Caco-2 (cell line): ENCODE measurements at regions not wholly inside any gene's neighbourhood (a gene's known extent, or its start where the extent isn't known, plus 50 kb on each side); places are given as distances from the start of the nearest gene placed in this dataset.

Experiments used
- BruUV-seq: library from RNA; stranded (reverse); fragments of 400-500 nt; replicated peaks from 2 replicates; lab custom pipeline; 2021; lab: Mats Ljungman, UMichigan
- CTCF ChIA-PET: fragments of 300-600 bp; sonication (Branson Sonifier 250); formaldehyde crosslinking; loops from one replicate; lab custom pipeline; 2022; ENCODE audit warnings: antibody characterized with exemption; lab: Charles Lee
- POLR2A ChIA-PET: fragments of 300-600 bp; sonication (Branson Sonifier 250); formaldehyde crosslinking; loops from one replicate; lab custom pipeline; 2022; ENCODE audit warnings: antibody characterized with exemption; lab: Charles Lee
- DNase-seq, 2 experiments: peaks; one replicate each; pipeline versions ENCODE4 v3.0.0 to v3.0.0-alpha.2; 2020 to 2022
- H3K27me3 ChIP-seq: replicated peaks from 2 replicates; pipeline ENCODE4 v1.6.0; 2011; ENCODE audit warnings: low read length; ENCODE audit not compliant: control insufficient read depth, insufficient read depth
- H3K36me3 ChIP-seq: 2 replicates; pipeline ENCODE4 v1.5.1; 2011; ENCODE audit warnings: low read length; ENCODE audit not compliant: control insufficient read depth, insufficient read depth
- H3K4me1 ChIP-seq: fragments of 250-450 bp; sonication (Bioruptor Pico); 2 replicates; pipeline ENCODE4 v1.5.1; 2020; ENCODE audit warnings: mild to moderate bottlenecking
- H3K4me3 ChIP-seq: 2 replicates; pipeline ENCODE4 v1.5.1; 2011; ENCODE audit warnings: low read depth, mild to moderate bottlenecking, control low read depth, low read length
- H3K9me3 ChIP-seq: fragments of 250-450 bp; sonication (Bioruptor Pico); 2 replicates; pipeline ENCODE4 v1.5.1; 2020; ENCODE audit warnings: mild to moderate bottlenecking, moderate library complexity
- H3K27ac Mint-ChIP-seq: one replicate; pipeline ENCODE4 v1.8.0; 2022; ENCODE audit warnings: mixed read lengths; ENCODE audit not compliant: unreplicated experiment
- H3K27me3 Mint-ChIP-seq: one replicate; pipeline ENCODE4 v1.8.0; 2022; ENCODE audit warnings: mixed read lengths; ENCODE audit not compliant: insufficient read depth, unreplicated experiment
- H3K36me3 Mint-ChIP-seq: one replicate; pipeline ENCODE4 v1.8.0; 2022; ENCODE audit warnings: mild to moderate bottlenecking, mixed read lengths; ENCODE audit not compliant: insufficient read depth, unreplicated experiment
- H3K4me1 Mint-ChIP-seq: one replicate; pipeline ENCODE4 v1.8.0; 2022; ENCODE audit warnings: low read depth, mixed read lengths; ENCODE audit not compliant: unreplicated experiment
- H3K4me3 Mint-ChIP-seq: one replicate; pipeline ENCODE4 v1.8.0; 2022; ENCODE audit warnings: mild to moderate bottlenecking, moderate library complexity, mixed read lengths; ENCODE audit not compliant: unreplicated experiment
- H3K9me3 Mint-ChIP-seq: one replicate; pipeline ENCODE4 v1.8.0; 2022; ENCODE audit warnings: mixed read lengths; ENCODE audit not compliant: unreplicated experiment
- intact Hi-C: fragments of 100-400 bp; cut with micrococcal nuclease; formaldehyde crosslinking; loops from one replicate; pipeline ENCODE4 v1.10.0; 2022; ENCODE audit not compliant: unreplicated experiment
- TF ChIP-seq, protein P1 (sequence below), 2 experiments: fragments of 200-600 bp in 1 of 2; IDR thresholded peaks; 1 replicate in 1 of 2; 2 replicates in 1 of 2; pipeline versions ENCODE4 v1.5.1 to v1.8.0; 2011 to 2022; ENCODE audit warnings: antibody characterized with exemption in 1 of 2, control low read depth in 1 of 2, inconsistent platforms in 1 of 2, low read depth in 1 of 2, low read length in 1 of 2, mild to moderate bottlenecking in 1 of 2, moderate library complexity in 1 of 2; ENCODE audit not compliant: insufficient read depth in 1 of 2, severe bottlenecking in 1 of 2, unreplicated experiment in 1 of 2

DNA sequence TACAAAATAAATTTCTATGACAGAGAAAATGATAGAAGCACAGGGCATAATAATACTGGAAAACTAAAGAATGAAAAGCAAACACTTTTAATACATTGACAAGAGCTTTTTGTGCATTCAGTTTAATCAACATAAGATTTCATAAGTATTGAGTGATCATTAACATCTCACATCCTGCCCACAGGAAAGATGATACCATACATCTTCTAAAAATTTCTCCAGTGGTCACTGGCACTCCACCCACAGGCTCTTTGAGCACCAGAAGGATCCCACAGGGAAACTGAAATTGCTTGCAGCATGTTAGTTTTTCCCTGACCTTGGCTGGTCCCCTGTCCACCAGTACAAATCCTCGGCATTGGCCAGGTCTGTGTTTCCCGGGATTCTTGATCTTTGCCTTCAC, 186.0 kb downstream of the CEMIP2 start:
- H3K9me3 Mint-ChIP-seq: no peaks in the 10 kb centered on the region
- BruUV-seq: no TSS peak
- Histone ChIP-seq H3K36me3 (no peaks in the 10 kb centered on the region), H3K4me1 (no peaks in the 10 kb centered on the region), H3K4me3 (no peak overlapping the region), H3K9me3 (no peaks in the 10 kb centered on the region), H3K27me3 (no peaks in the 10 kb centered on the region)
- H3K4me3 Mint-ChIP-seq: no peak overlapping the region
- H3K27me3 Mint-ChIP-seq: no peaks in the 10 kb centered on the region
- ChIA-PET POLR2A (no interaction called here), CTCF (no interaction called here)
- H3K4me1 Mint-ChIP-seq: no peaks in the 10 kb centered on the region
- TF ChIP-seq, protein P1, sequence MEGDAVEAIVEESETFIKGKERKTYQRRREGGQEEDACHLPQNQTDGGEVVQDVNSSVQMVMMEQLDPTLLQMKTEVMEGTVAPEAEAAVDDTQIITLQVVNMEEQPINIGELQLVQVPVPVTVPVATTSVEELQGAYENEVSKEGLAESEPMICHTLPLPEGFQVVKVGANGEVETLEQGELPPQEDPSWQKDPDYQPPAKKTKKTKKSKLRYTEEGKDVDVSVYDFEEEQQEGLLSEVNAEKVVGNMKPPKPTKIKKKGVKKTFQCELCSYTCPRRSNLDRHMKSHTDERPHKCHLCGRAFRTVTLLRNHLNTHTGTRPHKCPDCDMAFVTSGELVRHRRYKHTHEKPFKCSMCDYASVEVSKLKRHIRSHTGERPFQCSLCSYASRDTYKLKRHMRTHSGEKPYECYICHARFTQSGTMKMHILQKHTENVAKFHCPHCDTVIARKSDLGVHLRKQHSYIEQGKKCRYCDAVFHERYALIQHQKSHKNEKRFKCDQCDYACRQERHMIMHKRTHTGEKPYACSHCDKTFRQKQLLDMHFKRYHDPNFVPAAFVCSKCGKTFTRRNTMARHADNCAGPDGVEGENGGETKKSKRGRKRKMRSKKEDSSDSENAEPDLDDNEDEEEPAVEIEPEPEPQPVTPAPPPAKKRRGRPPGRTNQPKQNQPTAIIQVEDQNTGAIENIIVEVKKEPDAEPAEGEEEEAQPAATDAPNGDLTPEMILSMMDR (IDR thresholded peaks at IDR 0.05; ENCODE audit: insufficient read depth in 1 of 2, low read depth in 1 of 2, low read length in 1 of 2, severe bottlenecking in 1 of 2, unreplicated experiment in 1 of 2): no peak
- intact Hi-C loops: no loop called here
- H3K27ac Mint-ChIP-seq: no peak overlapping the region
- no peak for DNase-seq
- H3K36me3 Mint-ChIP-seq: no peaks in the 10 kb centered on the region

DNA sequence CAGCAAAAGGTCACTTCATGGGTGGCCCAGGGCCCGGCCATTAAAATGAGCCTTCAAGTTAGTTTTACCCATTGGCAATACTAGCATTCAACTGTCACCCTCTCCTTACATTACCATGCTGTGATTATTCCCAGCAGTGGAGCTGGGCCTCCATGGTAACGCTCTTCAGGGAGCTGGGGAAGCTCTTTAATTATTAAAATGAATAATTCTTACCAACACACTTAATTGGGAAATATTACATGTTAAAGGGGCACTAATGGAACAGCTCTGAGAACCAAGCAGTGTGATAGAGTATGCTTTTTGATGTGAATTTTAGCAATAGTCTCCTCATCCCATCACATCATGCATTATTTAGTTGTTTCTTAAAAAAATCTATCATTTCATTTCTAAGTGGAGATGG, 187.2 kb downstream of the CEMIP2 start:
- ChIA-PET POLR2A (no interaction called here), CTCF (no interaction called here)
- Histone ChIP-seq H3K27me3 (no peaks in the 10 kb centered on the region), H3K4me1 (no peaks in the 10 kb centered on the region), H3K9me3 (no peaks in the 10 kb centered on the region), H3K36me3 (no peaks in the 10 kb centered on the region), H3K4me3 (no peak overlapping the region)
- H3K9me3 Mint-ChIP-seq: no peaks in the 10 kb centered on the region
- H3K4me3 Mint-ChIP-seq: no peak overlapping the region
- H3K36me3 Mint-ChIP-seq: no peaks in the 10 kb centered on the region
- no peak overlapping the region for H3K27ac Mint-ChIP-seq
- intact Hi-C loops: no loop called here
- H3K4me1 Mint-ChIP-seq: no peaks in the 10 kb centered on the region
- H3K27me3 Mint-ChIP-seq: no peaks in the 10 kb centered on the region
- TF ChIP-seq, protein P1 (IDR thresholded peaks at IDR 0.05; ENCODE audit: insufficient read depth in 1 of 2, low read depth in 1 of 2, low read length in 1 of 2, severe bottlenecking in 1 of 2, unreplicated experiment in 1 of 2): no peak
- DNase-seq: no peak
- no TSS peak for BruUV-seq

DNA sequence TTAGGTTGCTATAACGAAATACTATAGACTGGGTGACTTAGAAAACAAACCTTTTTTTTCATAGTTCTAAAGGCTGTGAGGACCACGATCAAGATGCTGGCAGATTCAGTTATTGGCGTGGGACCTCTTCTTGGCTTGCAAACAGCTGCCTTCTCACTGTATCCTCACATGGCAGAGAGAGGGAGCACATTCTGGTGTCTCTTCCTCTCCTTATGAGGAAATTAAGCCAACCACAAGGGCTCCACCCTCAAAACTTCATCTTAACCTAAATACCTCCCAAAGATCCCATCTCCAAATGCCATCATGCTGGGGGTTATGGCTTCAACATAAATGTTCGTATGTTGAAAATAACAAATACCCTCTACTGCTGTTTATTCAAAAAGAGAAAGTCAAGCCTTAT, 197.1 kb downstream of the CEMIP2 start:
- CTCF ChIA-PET: no interaction called here

More for the DNA sequence above, 197.1 kb downstream of the CEMIP2 start:
- H3K4me1 Mint-ChIP-seq: peaks cover 12% of the 10 kb centered on the region
- no TSS peak for BruUV-seq
- no peak for DNase-seq
- intact Hi-C loops: no loop called here
- TF ChIP-seq, protein P1 (IDR thresholded peaks at IDR 0.05; ENCODE audit: insufficient read depth in 1 of 2, low read depth in 1 of 2, low read length in 1 of 2, severe bottlenecking in 1 of 2, unreplicated experiment in 1 of 2): no peak
- no peaks in the 10 kb centered on the region for H3K36me3 ChIP-seq
- H3K4me3 ChIP-seq: no peak overlapping the region
- H3K9me3 ChIP-seq: no peaks in the 10 kb centered on the region
- H3K27ac Mint-ChIP-seq: no peak overlapping the region
- no peaks in the 10 kb centered on the region for H3K36me3 Mint-ChIP-seq
- H3K27me3 Mint-ChIP-seq: no peaks in the 10 kb centered on the region
- H3K27me3 ChIP-seq: no peaks in the 10 kb centered on the region
- no peak overlapping the region for H3K4me3 Mint-ChIP-seq
- POLR2A ChIA-PET: no interaction called here
- no peaks in the 10 kb centered on the region for H3K9me3 Mint-ChIP-seq
- no peaks in the 10 kb centered on the region for H3K4me1 ChIP-seq
